Vagina (tissue), 2 donors: ENCODE measurements at regions not wholly inside any gene's neighbourhood (a gene's known extent, or its start where the extent isn't known, plus 50 kb on each side); places are given as distances from the start of the nearest gene placed in this dataset.

Experiments used
- DNase-seq, 2 donors: peaks; one replicate each; pipeline ENCODE4 v3.0.0-alpha.2; 2017; ENCODE audit errors: extremely low spot score in 2 of 2
- H3K27ac ChIP-seq: fragments of 200-600 bp; sonication (generic); one replicate; pipeline ENCODE4 v1.5.1; 2019
- H3K27me3 ChIP-seq: fragments of 200-600 bp; sonication (generic); one replicate; pipeline ENCODE4 v1.5.1; 2019
- H3K36me3 ChIP-seq, 2 donors: fragments of 200-600 bp; sonication (generic); one replicate each; pipeline ENCODE4 v1.5.1; 2017 to 2019
- H3K4me1 ChIP-seq: fragments of 200-600 bp; sonication (generic); one replicate; pipeline ENCODE4 v1.5.1; 2019
- H3K4me3 ChIP-seq, 2 donors: fragments of 200-600 bp; sonication (generic); 1 replicate in 1 of 2; 2 replicates in 1 of 2; pipeline ENCODE4 v1.5.1; 2016 to 2019
- H3K9me3 ChIP-seq: fragments of 200-600 bp; sonication (generic); one replicate; pipeline ENCODE4 v1.5.1; 2019
- POLR2A ChIP-seq, 2 donors: fragments of 450-650 bp; IDR thresholded peaks; one replicate each; pipeline ENCODE4 v1.6.1; 2017; ENCODE audit warnings: antibody characterized with exemption in 2 of 2, mild to moderate bottlenecking in 2 of 2, moderate library complexity in 2 of 2
- POLR2AphosphoS5 ChIP-seq, 2 donors: sonication (generic); formaldehyde crosslinking; IDR thresholded peaks; one replicate each; pipeline ENCODE4 v1.9.0; 2017; ENCODE audit warnings: antibody characterized with exemption in 2 of 2, mild to moderate bottlenecking in 2 of 2, low read depth in 1 of 2; ENCODE audit not compliant: insufficient read depth in 1 of 2
- intact Hi-C: fragments of 100-400 bp; cut with DNase I; formaldehyde crosslinking; loops from one replicate; pipeline ENCODE4 v1.15.1; 2023
- TF ChIP-seq, protein P1 (sequence below), 3 experiments: fragments of 450-650 bp in 2 of 3; fragments of 200-600 bp in 1 of 3; sonication (generic) in 1 of 3; IDR thresholded peaks; one replicate each; pipeline ENCODE4 v1.5.1; 2017 to 2019; ENCODE audit warnings: antibody characterized with exemption in 3 of 3, mild to moderate bottlenecking in 2 of 3, moderate library complexity in 2 of 3

- no peak for TF ChIP-seq POLR2A (IDR thresholded peaks at IDR 0.05)
- TF ChIP-seq, protein P1, sequence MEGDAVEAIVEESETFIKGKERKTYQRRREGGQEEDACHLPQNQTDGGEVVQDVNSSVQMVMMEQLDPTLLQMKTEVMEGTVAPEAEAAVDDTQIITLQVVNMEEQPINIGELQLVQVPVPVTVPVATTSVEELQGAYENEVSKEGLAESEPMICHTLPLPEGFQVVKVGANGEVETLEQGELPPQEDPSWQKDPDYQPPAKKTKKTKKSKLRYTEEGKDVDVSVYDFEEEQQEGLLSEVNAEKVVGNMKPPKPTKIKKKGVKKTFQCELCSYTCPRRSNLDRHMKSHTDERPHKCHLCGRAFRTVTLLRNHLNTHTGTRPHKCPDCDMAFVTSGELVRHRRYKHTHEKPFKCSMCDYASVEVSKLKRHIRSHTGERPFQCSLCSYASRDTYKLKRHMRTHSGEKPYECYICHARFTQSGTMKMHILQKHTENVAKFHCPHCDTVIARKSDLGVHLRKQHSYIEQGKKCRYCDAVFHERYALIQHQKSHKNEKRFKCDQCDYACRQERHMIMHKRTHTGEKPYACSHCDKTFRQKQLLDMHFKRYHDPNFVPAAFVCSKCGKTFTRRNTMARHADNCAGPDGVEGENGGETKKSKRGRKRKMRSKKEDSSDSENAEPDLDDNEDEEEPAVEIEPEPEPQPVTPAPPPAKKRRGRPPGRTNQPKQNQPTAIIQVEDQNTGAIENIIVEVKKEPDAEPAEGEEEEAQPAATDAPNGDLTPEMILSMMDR (IDR thresholded peaks at IDR 0.05), result no peak
- no peak for TF ChIP-seq POLR2AphosphoS5 (IDR thresholded peaks at IDR 0.05; ENCODE audit: insufficient read depth in 1 of 2, low read depth in 1 of 2)
These were observed 967.8 kb downstream of the BCL11A start for GRCh38 chr2:59585655-59586054.

GRCh38 chr2:59584958-59585357 lies 968.5 kb downstream of the BCL11A start:
- H3K27me3 ChIP-seq, result no peaks in the 10 kb centered on the region
- H3K36me3 ChIP-seq, result no peaks in the 10 kb centered on the region
- no peaks in the 10 kb centered on the region for H3K4me1 ChIP-seq
- DNase-seq, result no peak
- no peak overlapping the region for H3K4me3 ChIP-seq
- TF ChIP-seq POLR2AphosphoS5 (IDR thresholded peaks at IDR 0.05; ENCODE audit: insufficient read depth in 1 of 2, low read depth in 1 of 2) (no peak), POLR2A (IDR thresholded peaks at IDR 0.05) (no peak)
- TF ChIP-seq, protein P1 (IDR thresholded peaks at IDR 0.05), result no peak
- H3K27ac ChIP-seq, result no peak overlapping the region
- no peaks in the 10 kb centered on the region for H3K9me3 ChIP-seq
- intact Hi-C loops, result no loop called here

More at GRCh38 chr2:59585655-59586054, 967.8 kb downstream of the BCL11A start:
- Histone ChIP-seq H3K4me1 (no peaks in the 10 kb centered on the region), H3K27me3 (no peaks in the 10 kb centered on the region), H3K27ac (no peak overlapping the region), H3K9me3 (no peaks in the 10 kb centered on the region), H3K4me3 (no peak overlapping the region), H3K36me3 (no peaks in the 10 kb centered on the region)
- intact Hi-C loops, result no loop called here
- no peak for DNase-seq

DNA sequence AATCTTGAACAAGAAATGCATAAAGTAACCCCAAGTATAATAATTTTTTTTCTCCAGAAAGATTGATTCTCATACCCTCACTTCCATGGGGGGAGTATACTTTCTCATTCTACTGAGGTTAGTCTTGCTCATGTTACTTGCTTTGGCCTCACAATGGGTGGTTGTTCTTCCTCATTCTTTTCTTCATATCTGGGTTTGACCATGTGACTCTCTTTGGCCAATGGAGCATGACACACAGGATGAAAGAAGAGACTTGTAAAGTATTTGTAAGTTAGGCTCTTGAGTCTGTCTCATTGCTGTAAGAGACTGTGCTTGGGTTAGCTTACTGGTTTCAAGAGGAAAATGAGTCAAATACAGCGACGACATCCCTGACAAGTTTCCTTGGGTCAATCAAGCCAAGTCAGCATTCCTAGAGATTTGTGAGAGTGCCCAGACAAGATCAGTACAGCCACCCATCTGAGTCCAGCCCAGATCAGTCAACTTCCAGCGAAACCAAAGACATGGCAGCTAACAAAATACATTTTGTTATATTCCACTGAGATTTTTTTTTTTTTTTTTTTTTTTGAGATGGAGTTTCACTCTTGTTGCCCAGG lies 970.2 kb downstream of the BCL11A start:
- DNase-seq, result no peak
- intact Hi-C loops, result no loop called here
- no peaks in the 10 kb centered on the region for H3K36me3 ChIP-seq
- TF ChIP-seq POLR2AphosphoS5 (IDR thresholded peaks at IDR 0.05; ENCODE audit: insufficient read depth in 1 of 2, low read depth in 1 of 2), result no peak
- no peak for TF ChIP-seq POLR2A (IDR thresholded peaks at IDR 0.05)
- TF ChIP-seq, protein P1 (IDR thresholded peaks at IDR 0.05), result no peak
- H3K4me1 ChIP-seq, result no peaks in the 10 kb centered on the region
- H3K27ac ChIP-seq, result no peak overlapping the region
- H3K27me3 ChIP-seq, result no peaks in the 10 kb centered on the region
- H3K9me3 ChIP-seq, result no peaks in the 10 kb centered on the region
- H3K4me3 ChIP-seq, result no peak overlapping the region

DNA sequence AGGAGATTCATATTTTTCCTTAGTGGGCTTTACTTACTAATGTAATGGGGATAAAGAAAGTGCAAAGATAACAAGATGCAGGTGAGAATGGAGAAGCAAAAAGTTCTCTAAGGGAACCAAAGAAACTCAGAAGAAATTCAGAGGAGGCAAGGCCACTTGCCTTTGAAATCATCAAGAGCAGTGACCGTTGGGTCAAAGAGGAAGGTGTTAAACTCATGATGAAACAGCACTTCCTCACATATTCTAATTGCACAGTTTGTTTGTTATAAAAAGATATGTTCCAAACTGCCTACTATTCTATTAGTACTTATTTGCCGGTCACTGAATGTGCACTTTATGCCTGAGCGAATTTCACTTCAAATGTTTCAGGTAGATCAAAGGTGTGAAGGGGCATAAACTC lies 975.1 kb downstream of the BCL11A start:
- intact Hi-C loops, result no loop called here
- TF ChIP-seq POLR2A (IDR thresholded peaks at IDR 0.05), result no peak
- TF ChIP-seq POLR2AphosphoS5 (IDR thresholded peaks at IDR 0.05; ENCODE audit: insufficient read depth in 1 of 2, low read depth in 1 of 2), result no peak
- TF ChIP-seq, protein P1 (IDR thresholded peaks at IDR 0.05), result no peak
- no peaks in the 10 kb centered on the region for H3K4me1 ChIP-seq
- H3K36me3 ChIP-seq, result no peaks in the 10 kb centered on the region
- no peak overlapping the region for H3K4me3 ChIP-seq
- no peak for DNase-seq
- H3K27ac ChIP-seq, result no peak overlapping the region
- H3K9me3 ChIP-seq, result no peaks in the 10 kb centered on the region
- H3K27me3 ChIP-seq, result no peaks in the 10 kb centered on the region

DNA sequence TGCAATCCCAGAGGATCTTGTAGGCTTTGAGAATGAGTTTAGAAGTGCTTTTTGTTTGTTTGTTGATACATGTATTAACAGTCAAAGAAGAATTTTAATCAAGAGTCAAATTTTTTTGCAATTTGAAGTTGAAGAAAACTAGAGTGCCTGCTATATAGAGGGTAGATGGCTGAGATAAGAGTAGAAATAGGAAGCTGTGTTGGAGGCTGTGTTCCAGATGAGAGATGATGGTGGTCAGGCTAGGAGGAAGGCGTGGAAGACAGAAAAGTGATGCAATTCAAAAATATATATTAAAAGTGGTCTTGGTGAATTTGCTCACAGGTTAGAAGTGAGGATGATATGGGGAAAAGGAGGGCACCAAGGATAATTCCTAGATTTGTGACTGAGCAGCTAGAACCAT lies 978.3 kb downstream of the BCL11A start:
- Histone ChIP-seq H3K4me3 (no peak overlapping the region), H3K27me3 (no peaks in the 10 kb centered on the region), H3K9me3 (no peaks in the 10 kb centered on the region), H3K4me1 (no peaks in the 10 kb centered on the region), H3K36me3 (no peaks in the 10 kb centered on the region), H3K27ac (no peak overlapping the region)
- intact Hi-C loops, result no loop called here
- no peak for DNase-seq
- TF ChIP-seq, protein P1 (IDR thresholded peaks at IDR 0.05), result no peak
- no peak for TF ChIP-seq POLR2AphosphoS5 (IDR thresholded peaks at IDR 0.05; ENCODE audit: insufficient read depth in 1 of 2, low read depth in 1 of 2)
- TF ChIP-seq POLR2A (IDR thresholded peaks at IDR 0.05), result no peak
